ENCODE measurements at regions not wholly inside any gene's neighbourhood (a gene's known extent, or its start where the extent isn't known, plus 50 kb on each side); places are given as distances from the start of the nearest gene placed in this dataset.
"Not testable (repeated sequence)": the region's sequence is repeated elsewhere in the genome, so short reads cannot be mapped to it uniquely, and the experiment has no call there.

- Histone ChIP-seq H3K4me2 (ENCODE audit: low read length) (no peak overlapping the region), H3K4me3 (ENCODE audit: low read depth, low read length, poor library complexity, severe bottlenecking) (no peak overlapping the region), H3K36me3 (ENCODE audit: insufficient read depth, low read length) (no peaks in the 10 kb centered on the region), H2AFZ (ENCODE audit: low read length) (no peak overlapping the region), H3K9me3 (ENCODE audit: low read length) (no peaks in the 10 kb centered on the region), H4K20me1 (ENCODE audit: insufficient read depth, low read length) (no peaks in the 10 kb centered on the region), H3K9me2 (ENCODE audit: insufficient read depth, low read length) (no peaks in the 10 kb centered on the region), H3K27ac (ENCODE audit: low read depth, low read length, poor library complexity, severe bottlenecking) (no peak overlapping the region), H3K4me1 (ENCODE audit: insufficient read depth, low read length, poor library complexity, severe bottlenecking) (no peaks in the 10 kb centered on the region), H3K79me2 (ENCODE audit: insufficient read depth, low read depth, low read length) (no peaks in the 10 kb centered on the region)
- ChIA-PET POLR2A (no interaction called here), CTCF (ENCODE audit: unreplicated experiment) (no interaction called here)
- BruUV-seq (replicated peaks), result no TSS peak
- intact Hi-C loops (cut with micrococcal nuclease; ENCODE audit: unreplicated experiment), result no loop called here
- no peak for TF ChIP-seq CTCF (conservative IDR thresholded peaks at IDR 0.05; ENCODE audit: low read length)
- no peak for TF ChIP-seq EZH2phosphoT487 (IDR thresholded peaks at IDR 0.05; ENCODE audit: borderline replicate concordance, low read depth, low read length)
- DNase-seq (ENCODE audit: low spot score), result no peak
These were observed 153.5 kb upstream of the IRS2 start for GRCh38 chr13:109939838-109940237.

GRCh38 chr13:109939180-109939579 is 152.8 kb upstream of the IRS2 start:
- H3K4me1 ChIP-seq (ENCODE audit: insufficient read depth, low read length, poor library complexity, severe bottlenecking), result no peaks in the 10 kb centered on the region
- intact Hi-C loops (cut with micrococcal nuclease; ENCODE audit: unreplicated experiment), result no loop called here
- POLR2A ChIA-PET, result no interaction called here
- H3K4me3 ChIP-seq (ENCODE audit: low read depth, low read length, poor library complexity, severe bottlenecking), result no peak overlapping the region
- H4K20me1 ChIP-seq (ENCODE audit: insufficient read depth, low read length), result no peaks in the 10 kb centered on the region
- no peaks in the 10 kb centered on the region for H3K36me3 ChIP-seq (ENCODE audit: insufficient read depth, low read length)
- H3K9me2 ChIP-seq (ENCODE audit: insufficient read depth, low read length), result no peaks in the 10 kb centered on the region
- H3K79me2 ChIP-seq (ENCODE audit: insufficient read depth, low read depth, low read length), result no peaks in the 10 kb centered on the region
- H3K27ac ChIP-seq (ENCODE audit: low read depth, low read length, poor library complexity, severe bottlenecking), result no peak overlapping the region
- TF ChIP-seq EZH2phosphoT487 (IDR thresholded peaks at IDR 0.05; ENCODE audit: borderline replicate concordance, low read depth, low read length) (no peak), CTCF (conservative IDR thresholded peaks at IDR 0.05; ENCODE audit: low read length) (no peak)
- DNase-seq (ENCODE audit: low spot score), result no peak
- no peaks in the 10 kb centered on the region for H3K9me3 ChIP-seq (ENCODE audit: low read length)
- no peak overlapping the region for H2AFZ ChIP-seq (ENCODE audit: low read length)
- H3K4me2 ChIP-seq (ENCODE audit: low read length), result no peak overlapping the region
- CTCF ChIA-PET (ENCODE audit: unreplicated experiment), result no interaction called here
- BruUV-seq (replicated peaks), result no TSS peak

- Histone ChIP-seq H4K20me1 (ENCODE audit: insufficient read depth, low read length) (no peaks in the 10 kb centered on the region), H3K4me3 (ENCODE audit: low read depth, low read length, poor library complexity, severe bottlenecking) (no peak overlapping the region), H3K36me3 (ENCODE audit: insufficient read depth, low read length) (no peaks in the 10 kb centered on the region), H3K9me3 (ENCODE audit: low read length) (no peaks in the 10 kb centered on the region), H3K4me2 (ENCODE audit: low read length) (no peak overlapping the region), H3K4me1 (ENCODE audit: insufficient read depth, low read length, poor library complexity, severe bottlenecking) (no peaks in the 10 kb centered on the region), H3K79me2 (ENCODE audit: insufficient read depth, low read depth, low read length) (no peaks in the 10 kb centered on the region), H2AFZ (ENCODE audit: low read length) (no peak overlapping the region), H3K9me2 (ENCODE audit: insufficient read depth, low read length) (no peaks in the 10 kb centered on the region), H3K27ac (ENCODE audit: low read depth, low read length, poor library complexity, severe bottlenecking) (no peak overlapping the region)
- no peak for DNase-seq (ENCODE audit: low spot score)
- intact Hi-C loops (cut with micrococcal nuclease; ENCODE audit: unreplicated experiment), result no loop called here
- no TSS peak for BruUV-seq (replicated peaks)
- TF ChIP-seq CTCF (conservative IDR thresholded peaks at IDR 0.05; ENCODE audit: low read length) (no peak), EZH2phosphoT487 (IDR thresholded peaks at IDR 0.05; ENCODE audit: borderline replicate concordance, low read depth, low read length) (no peak)
- ChIA-PET POLR2A (no interaction called here), CTCF (ENCODE audit: unreplicated experiment) (no interaction called here)
These were observed 152.0 kb upstream of the IRS2 start for GRCh38 chr13:109938255-109938936.

GRCh38 chr13:109934520-109934919 is 148.1 kb upstream of the IRS2 start:
- BruUV-seq (replicated peaks); H3K79me2 ChIP-seq (ENCODE audit: insufficient read depth, low read depth, low read length); H4K20me1 ChIP-seq (ENCODE audit: insufficient read depth, low read length); H3K9me2 ChIP-seq (ENCODE audit: insufficient read depth, low read length); H3K4me2 ChIP-seq (ENCODE audit: low read length); H3K4me3 ChIP-seq (ENCODE audit: low read depth, low read length, poor library complexity, severe bottlenecking); intact Hi-C loops (cut with micrococcal nuclease; ENCODE audit: unreplicated experiment); H2AFZ ChIP-seq (ENCODE audit: low read length); H3K4me1 ChIP-seq (ENCODE audit: insufficient read depth, low read length, poor library complexity, severe bottlenecking); H3K27ac ChIP-seq (ENCODE audit: low read depth, low read length, poor library complexity, severe bottlenecking); POLR2A ChIA-PET; CTCF ChIA-PET (ENCODE audit: unreplicated experiment); H3K36me3 ChIP-seq (ENCODE audit: insufficient read depth, low read length); DNase-seq (ENCODE audit: low spot score); H3K9me3 ChIP-seq (ENCODE audit: low read length): not testable (repeated sequence)
